HG03460 (cell line): ENCODE measurements at regions not wholly inside any gene's neighbourhood (a gene's known extent, or its start where the extent isn't known, plus 50 kb on each side); places are given as distances from the start of the nearest gene placed in this dataset.
"Not testable (repeated sequence)": the region's sequence is repeated elsewhere in the genome, so short reads cannot be mapped to it uniquely, and the experiment has no call there.

Experiments used
- ATAC-seq: cut with Tn5 transposase; IDR thresholded peaks from one replicate; pipeline ENCODE4 v1.9.1; 2021; ENCODE audit not compliant: unreplicated experiment

DNA sequence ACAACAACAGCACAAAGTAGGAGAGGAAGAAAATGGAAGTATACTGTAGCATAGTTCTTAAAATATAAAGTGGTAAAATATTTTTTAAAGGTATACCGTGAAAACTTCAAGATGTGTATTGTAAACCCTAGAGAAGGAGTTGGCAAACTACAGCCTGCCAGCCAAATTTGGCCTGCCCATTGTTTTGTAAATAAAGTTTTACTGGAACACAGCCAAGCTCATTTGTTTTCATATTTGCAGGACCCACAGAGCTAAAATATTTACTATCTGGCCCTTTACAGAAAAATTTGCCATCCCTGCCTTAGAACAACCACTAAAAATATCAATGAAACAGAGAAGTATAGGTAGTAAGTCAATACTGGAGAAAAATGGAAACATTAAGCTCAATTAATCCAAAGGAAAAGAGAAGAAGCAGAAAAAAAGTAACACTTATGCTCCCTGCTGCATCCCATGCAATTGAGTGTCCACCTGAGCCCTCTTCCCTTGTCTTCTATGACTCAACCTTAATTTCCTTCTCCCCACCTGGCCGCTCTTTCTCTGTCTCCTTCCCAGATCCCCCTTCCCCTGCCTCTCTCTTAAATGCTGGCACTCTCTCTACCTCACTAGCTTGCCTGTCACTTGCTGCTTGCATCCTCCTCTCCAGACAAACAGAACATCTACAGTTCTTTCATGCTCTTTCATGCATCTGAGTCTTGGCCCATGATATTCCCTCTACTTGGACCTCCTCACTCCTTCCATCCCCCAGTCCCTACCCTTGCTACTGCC is 50.6 kb upstream of the FER start:
- ATAC-seq = no peak

DNA sequence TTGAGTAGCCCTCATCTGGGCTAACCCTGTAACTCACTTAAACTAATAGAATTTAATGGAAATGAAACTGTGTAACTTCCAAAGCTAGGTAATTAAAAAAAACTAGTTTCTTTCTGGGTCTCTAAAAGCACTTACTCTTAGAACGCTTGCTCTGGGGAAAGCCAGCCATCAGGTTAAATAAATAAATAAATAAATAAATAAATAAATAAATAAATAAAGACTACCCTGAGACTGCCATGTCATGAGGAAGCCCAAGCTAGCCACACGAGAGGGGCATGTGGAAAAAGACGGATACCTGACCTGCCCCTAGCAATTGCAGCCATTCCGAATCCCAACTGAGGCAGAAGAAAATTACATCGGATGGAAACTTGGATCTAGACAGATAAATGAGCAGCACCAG is 51.3 kb upstream of the FER start:
- ATAC-seq = no peak

DNA sequence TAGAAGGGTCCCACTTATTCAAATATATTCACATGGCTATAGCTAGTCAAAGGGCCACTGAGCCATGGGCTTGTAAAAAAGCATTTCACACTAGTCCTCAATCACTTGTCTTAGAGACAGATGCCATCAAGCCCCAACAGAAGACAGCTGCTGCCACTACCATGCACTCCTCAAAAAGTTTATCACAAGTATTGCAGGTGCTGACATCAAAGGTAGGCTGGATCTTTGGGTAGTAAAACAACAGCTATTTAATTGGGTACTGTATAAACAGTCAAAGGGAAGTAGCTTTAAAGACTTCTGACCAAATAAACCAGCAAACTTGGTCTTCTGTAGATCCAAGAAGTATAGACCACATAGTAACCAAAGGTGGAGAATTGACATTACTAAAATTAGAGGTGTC is 59.2 kb upstream of the FER start:
- ATAC-seq = no peak

DNA sequence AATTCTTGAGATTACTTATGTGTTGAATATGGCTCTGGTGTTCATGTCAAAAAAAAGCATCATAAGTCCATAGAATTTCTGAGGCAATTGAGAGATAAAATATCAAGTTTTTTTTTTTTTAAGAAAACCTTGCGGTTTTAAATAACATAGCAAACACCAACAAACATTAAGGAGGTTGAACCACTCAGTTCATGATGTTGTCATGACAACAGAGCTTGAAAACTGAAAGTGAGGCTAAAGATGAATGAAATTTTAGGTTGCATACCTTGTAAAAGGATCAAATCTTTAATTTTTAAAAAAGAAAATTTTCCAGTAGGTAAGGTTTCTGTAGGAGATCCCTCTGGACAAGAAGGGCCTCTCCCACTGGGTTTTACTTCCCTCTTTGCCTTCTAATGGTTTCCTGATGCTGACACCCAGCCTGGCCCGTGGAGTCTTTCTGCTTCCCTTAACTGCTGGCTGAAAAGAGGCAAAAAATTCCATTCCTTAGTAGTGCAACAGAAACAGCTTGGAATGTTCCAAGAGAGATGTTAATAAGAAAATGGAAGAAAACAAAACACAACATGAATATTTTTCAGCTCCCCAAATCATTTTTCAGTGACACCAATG is 60.0 kb upstream of the FER start:
- no peak for ATAC-seq

DNA sequence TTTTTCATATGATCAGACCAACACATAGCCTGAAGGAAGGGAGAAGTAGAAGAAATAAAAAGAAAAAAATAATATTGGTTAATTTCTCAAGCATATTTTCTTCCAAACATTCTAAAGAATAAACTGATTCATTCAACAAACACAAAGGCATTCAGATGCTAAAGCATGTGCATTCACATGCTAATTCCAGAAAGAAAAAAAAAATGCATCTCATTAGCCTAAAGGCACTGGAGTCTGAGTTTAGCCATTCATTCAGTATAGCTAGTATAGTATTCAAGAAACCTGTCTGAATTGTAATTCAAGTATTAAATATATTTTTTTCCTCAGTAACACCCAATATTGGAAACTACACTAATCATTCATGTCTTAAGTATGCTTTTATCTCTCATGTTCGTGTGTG is 61.0 kb upstream of the FER start:
- ATAC-seq = no peak

DNA sequence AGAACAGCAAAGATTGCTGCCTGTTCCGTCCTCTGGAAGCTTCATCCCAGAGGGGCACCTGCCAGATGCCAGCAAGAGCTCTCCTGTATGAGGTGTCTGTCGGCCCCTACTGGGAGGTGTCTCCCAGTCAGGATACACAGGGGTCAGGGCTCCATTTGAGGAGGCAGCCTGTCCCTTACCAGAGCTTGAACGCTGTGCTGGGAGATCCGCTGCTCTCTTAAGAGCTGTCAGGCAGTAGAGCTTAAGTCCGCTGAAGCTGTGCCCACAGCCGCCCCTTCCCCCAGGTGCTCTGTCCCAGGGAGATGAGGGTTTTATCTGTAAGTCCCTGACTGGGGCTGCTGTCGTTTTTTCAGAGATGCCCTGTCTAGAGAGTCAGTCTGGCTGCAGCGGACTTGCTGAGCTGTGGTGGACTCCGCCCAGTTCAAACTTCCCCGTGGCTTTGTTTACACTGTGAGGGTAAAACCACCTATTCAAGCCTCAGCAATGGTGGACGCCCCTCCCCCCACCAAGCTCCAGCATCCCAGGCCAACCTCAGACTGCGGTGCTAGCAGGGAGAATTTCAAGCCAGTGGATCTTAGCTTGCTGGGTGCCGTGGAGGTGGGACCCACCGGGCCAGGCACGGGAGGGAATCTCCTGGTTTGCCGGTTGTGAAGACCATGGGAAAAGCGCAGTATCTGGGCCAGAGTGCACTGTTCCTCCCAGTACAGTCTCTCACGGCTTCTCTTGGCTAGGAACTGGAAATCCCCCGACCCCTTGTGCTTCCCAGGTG is 62.1 kb upstream of the FER start:
- not testable (repeated sequence) for ATAC-seq

DNA sequence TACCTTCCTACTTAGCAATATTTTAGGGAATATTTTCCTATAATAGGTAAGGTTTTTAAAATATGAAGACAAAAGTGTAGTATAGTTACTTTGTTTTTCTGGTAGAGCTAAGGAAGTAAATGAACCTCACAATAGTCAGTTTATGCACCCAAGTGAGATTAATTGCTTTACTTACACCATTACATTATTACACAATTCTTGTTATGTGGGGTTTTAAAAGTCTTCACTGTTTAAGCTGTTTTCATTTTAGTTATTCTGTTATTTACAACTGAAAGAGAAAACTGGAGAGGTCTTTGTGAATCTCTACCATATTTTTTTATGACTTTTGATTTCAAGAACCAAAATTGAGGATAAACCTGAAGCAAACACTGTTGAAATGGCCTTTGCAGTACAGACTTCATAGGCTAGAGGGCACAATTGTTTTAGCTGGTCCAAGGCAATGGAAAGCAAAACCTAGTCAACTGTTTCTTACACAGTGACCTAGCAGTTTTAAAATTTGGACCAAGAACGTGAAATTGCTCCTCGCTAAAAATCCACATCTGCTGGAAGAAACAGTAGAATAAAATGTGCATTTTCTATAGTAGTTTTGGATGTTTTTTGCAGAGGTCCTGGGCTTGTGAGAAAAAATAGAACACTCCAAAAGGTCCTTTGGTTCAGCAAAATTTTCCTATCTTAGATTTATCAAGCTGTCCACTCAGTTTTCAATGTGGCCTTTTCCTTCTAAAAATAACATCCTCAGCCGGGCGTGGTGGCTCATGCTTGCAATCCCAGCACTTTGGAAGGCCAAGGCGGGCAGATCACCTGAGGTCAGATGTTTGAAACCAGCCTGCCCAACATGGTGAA is 66.4 kb upstream of the FER start:
- peak; percentile 93 for ATAC-seq

DNA sequence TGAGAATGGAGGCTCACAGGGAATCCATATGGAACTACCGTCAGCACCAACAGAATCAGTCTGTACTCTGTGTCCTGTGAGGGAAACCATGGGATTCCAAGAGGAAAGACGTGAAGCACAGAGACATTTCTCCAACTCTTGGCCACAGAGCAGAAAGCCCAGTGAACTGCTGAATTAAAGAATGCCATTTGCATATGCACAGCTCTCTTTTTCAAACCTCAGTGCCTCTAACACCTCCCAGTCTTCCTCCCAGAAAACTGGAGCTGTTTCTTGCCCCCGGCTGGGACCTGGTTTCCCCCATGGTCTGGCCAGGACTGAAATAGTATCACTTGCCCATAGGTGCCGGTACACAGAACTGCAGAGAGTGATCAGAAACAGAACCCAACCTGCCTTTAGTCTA is 69.6 kb upstream of the FER start:
- no peak for ATAC-seq

DNA sequence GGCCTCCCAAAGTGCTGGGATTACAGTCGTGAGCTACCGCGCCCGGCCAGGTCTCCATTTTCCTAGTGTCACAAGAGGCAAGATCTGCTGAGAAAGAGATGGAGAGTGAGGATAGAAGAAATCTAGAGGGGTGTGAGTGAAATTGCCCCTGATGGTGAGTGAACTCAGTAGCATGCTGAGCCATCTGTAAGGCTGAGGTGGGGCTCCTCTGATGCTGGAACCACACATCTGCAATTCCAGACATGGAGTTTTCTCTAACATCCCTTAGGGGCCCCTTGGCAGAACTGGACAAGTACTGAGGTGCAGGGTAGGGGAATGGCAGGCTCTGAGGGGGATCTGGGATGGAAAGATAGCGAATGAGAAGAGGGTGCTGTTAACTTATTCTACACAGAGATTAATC is 72.0 kb upstream of the FER start:
- no peak for ATAC-seq

DNA sequence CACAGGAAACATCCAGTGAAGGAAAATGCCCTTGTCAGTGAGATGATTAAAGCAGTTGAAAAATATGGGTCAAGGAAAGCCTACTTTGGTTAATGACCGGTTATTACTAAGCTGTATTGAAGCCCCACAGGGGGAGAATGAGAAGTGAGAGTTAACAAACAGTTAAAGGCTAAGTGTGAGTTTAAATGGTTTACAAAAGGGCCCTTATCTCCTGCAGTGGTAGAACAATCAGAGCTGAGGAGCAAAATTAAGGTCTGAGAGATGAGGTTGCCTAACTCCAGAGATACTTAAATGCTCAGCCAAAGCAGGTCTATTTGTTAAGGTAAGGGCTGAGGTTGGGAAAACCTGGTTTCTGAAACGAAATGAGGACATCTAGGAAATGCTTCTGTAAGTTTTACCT is 75.1 kb upstream of the FER start:
- ATAC-seq = no peak

DNA sequence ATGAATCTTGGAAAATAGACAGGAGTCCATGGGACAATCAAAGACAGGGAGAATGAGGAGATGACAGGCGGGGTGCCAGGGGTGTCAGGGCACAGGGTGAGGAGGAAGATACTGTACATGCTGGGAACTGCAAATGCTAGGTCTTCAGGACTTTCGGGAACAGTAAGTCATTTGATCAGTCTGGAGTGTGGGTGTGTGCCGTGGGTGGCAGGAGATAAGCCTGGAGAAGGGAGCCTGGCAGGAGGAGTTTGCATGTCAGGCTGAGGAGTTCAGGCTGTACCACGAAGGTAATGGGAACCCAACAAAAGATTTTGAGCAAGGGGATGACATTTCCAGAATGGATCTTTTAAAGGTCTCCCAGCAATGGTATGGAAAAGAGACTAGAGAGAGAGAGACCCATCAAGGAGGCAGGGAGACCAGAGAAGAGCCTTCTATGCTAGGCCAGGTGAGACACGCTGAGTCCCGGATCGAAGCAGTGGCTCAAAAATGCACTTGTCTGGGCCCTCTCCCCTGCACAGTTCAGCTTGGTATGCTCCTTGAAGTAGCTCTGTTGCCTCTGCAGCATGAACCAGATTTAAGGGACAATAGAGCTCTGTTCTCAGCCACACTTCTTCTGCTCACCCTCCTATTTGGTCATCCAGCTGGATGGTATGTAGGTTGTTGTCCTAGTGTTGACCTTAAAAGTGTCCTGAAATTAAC is 77.0 kb upstream of the FER start:
- ATAC-seq = no peak

DNA sequence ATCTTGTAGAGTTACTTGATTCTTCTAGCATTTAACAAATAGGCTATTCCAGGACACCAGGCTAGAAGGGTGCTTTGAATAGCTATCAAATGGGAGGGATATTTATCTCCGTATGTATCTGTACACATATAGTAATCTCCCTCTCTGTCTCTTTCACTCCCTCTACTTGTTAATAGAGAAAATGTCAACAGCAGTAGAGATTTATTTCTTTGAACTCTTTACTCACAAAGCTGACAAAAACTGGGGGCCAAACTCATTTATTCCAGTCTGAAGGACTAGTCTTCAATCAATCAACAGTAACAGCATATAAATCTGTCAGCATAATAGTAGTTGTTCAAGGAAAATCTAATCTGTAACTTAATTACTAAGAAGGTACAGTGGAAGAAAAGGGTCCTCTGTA is 78.2 kb upstream of the FER start:
- ATAC-seq = no peak

DNA sequence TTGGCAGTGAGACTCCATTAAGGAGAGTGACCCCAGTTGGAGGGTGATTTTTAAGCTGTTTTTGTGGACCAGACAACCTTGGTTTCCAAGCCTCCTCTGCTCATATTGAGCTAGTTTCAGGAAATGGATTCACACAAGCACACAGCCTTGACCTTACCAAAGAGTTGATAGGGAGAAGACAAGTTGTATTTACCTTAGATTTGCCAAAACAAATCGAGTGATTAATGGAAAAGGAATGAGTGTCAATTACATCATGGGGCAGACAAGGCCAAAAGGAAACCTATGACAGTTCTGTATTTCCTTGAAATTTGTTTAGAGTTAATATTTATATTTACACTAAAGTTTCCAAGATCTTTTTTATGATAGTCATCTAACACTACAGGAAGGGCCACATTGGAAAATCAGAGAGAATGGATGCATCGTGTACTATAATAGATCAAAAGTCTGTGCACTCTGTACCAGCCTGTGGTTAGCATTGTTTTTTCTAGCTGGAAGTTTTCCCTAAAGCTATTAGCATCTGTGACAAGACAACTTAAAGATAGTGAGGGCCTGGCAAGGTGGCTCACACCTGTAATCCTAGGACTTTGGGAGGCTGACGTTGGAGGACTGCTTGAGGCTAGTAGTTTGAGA is 86.0 kb upstream of the FER start:
- no peak for ATAC-seq

DNA sequence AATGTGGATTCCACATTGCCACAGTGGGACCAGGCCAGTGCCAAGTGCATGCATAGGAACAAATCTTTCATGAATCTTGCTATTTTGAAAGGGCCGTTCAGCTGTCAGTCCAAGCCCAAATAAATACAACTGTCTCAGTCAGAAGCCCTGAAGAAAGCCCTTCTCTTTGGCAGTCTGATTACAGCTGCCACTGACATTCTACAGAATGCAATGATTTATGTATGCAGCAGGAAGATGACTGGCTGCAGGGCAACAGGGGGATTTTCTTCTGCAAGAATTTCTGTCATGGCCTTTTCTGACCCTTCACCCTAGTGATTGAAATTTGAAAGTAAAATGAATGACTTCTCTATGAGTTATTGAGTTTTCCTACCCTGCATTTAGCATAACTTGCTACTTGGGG is 86.7 kb upstream of the FER start:
- ATAC-seq = no peak

DNA sequence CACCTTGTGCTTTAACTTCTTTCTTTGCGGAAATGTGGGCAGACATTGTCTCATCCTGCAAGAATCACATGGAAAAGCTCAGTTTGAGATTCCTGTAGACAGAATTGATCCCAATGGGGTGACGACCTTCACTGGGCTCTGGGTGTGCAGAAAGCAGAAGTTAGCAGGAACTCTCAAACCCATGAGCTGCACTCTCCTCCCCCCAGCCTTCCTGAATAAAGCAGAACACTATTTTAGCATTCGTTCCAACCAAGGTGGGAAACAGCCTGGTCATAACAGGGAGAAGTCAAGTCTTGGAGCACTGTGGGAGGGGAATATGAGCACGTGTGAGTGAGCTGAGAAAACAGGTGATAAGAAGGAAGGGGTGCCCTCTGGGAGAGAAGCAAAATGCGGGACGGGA is 87.4 kb upstream of the FER start:
- ATAC-seq = no peak

DNA sequence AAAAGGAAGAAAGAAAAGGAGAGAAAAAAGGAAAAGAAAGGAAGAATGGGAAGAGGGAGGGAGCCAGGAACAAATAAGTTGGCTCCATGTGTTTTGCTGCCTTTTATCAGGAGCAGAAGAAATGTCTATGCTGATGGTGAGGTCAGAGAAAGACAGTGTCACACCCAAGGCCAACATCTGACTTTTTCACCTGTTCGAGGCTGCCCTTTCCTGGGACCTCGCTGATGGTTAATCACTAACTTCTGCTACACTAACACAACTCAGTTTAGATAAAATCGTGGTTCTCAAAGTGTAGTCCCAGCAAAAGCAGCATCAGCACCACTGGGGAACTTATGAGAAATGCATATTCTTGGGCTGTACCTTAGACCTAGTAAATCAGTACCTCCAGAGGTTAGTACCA is 88.2 kb upstream of the FER start:
- ATAC-seq = no peak

DNA sequence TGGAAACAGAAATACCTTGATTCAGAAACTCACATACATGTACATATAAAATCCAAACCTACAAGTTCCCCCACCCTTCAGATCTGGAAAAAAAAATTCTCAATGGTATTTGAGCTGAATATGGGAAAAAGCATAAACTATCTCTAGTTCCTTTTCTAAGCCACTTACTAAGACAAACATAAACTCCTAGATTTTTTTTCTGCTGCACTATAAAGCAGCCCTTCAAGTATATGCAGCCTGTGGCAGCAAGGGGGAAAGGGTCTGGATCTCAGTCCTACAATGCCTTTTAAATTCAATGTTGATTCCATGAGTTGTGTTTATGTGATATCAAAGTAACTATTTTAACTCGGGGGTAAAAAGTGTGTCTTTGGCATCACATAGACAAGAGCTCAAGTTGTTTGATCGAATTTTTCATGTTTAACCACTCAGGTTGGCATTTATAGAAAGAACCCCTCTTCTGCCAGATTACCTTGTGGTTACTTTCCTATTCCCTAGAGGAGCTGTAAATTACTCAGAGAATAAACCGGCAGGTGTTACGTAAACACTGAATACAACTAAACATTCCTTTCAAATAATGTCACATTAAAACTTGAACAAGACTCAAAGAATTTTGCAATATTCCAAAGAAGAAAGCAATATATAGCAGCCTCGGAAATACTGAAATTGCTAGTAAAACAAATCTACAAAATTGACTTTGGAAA is 91.8 kb upstream of the FER start:
- no peak for ATAC-seq

DNA sequence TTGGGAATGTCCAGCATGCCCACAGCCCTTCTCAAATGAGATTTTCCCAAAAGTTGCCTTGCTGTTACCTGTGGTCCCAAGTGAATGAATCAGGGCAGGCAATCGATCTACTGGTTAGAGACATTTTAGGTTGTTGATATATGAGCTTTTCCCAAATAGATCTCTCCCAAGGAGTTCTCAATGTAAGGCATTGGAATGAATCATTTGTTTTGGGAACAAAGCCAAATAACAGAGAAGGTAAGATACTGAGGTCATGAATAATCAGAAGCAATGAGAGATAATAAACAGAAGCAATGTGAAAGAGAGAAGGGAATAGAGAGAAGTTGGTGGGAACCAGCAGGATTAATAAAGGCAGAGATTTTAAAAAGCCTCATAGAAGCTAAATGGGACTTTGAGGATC is 93.6 kb upstream of the FER start:
- ATAC-seq = no peak

DNA sequence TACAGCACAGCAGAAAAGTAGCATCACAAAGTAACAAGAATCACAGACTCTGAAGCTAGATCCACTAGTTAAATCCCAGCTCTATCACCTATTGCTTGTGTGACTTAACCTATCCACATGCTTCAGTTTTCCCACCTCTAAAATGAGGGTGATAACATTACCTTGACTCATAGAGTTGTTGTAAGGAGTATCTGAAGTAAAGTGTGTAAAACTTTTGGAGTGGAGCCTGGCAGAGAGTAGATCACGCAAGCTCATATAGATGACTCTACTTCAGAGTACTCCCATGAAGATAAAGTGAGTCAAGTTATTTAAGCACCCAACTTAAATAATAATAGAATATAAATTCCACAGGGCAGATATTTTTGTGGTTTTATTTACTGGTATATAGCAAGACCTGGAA is 94.5 kb upstream of the FER start:
- ATAC-seq = no peak

DNA sequence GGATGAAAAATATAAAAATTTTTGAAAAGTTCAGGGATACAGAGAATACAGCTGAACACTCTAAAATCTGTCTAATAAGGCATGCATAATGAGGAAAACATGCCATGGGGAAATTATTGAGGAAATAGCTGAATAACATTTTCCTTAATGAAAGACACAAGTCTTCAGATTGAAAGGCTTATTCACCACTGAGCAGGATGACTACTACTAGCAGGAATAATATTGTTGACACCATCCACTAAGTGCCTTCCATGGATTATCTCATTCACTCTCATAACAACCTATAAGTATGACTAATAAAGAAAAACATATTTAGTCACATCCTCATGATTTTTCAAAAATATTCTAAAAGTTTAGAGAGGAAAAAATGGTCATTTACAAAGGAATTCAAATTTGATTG is 96.7 kb upstream of the FER start:
- no peak for ATAC-seq
